HFFc6 (cell line): ENCODE measurements at regions not wholly inside any gene's neighbourhood (a gene's known extent, or its start where the extent isn't known, plus 50 kb on each side); places are given as distances from the start of the nearest gene placed in this dataset.

ENCODE experiments used
- DNase-seq: peaks from one replicate; pipeline ENCODE4 v3.0.0-alpha.2; 2018
- H3K27ac Mint-ChIP-seq: 2 replicates; pipeline ENCODE4 v1.8.0; 2020; ENCODE audit warnings: mild to moderate bottlenecking, mixed read lengths
- H3K27me3 Mint-ChIP-seq: 2 replicates; pipeline ENCODE4 v1.8.0; 2021; ENCODE audit warnings: mild to moderate bottlenecking, moderate library complexity, mixed read lengths; ENCODE audit not compliant: insufficient read depth
- H3K36me3 Mint-ChIP-seq: 2 replicates; pipeline ENCODE4 v1.8.0; 2021; ENCODE audit warnings: low read depth, mixed read lengths
- H3K4me1 Mint-ChIP-seq: 2 replicates; pipeline ENCODE4 v1.8.0; 2020; ENCODE audit warnings: low read depth, mixed read lengths
- H3K4me3 Mint-ChIP-seq: 2 replicates; pipeline ENCODE4 v1.8.0; 2020; ENCODE audit warnings: mild to moderate bottlenecking, moderate library complexity, mixed read lengths
- H3K9me3 Mint-ChIP-seq: 2 replicates; pipeline ENCODE4 v1.8.0; 2020; ENCODE audit warnings: mild to moderate bottlenecking, mixed read lengths
- TF ChIP-seq, protein P1 (sequence below): fragments of 200-600 bp; sonication (generic); IDR thresholded peaks from 2 replicates; pipeline ENCODE4 v1.5.0; 2021; ENCODE audit warnings: antibody characterized with exemption, mild to moderate bottlenecking

DNA sequence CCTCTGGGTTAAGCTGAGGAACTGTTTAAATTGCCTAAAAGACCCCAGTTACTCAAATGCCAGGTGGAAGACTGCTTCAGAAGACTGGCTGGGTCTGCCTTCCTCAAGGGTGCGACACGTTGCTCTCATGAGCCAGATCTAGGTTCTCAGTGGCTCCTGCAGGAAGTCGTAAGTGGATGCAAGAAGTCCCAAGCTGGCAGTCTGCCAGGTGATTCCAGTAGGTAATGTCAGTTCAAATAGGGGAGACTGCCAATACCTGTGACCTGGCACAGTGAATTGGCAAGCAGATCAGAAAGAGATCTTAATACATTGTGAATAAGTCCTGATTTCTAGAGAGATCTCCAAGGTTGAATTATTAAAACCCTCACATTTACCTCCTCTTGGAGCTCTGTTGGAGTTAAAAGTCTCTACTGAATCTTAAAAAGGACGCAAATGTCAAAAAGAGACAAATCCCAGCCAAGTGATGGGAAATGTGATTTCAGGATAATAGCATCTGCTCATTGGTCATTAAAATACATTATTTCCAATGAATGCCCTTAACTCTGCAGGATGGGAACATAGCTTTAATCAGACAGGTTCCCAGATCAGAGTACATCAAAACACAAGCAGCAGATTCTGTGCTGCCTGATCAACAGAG lies 98.8 kb upstream of the FRMD6 start:
- H3K27ac Mint-ChIP-seq, result peak overlapping the region; percentile 94
- no peaks in the 10 kb centered on the region for H3K9me3 Mint-ChIP-seq

DNA sequence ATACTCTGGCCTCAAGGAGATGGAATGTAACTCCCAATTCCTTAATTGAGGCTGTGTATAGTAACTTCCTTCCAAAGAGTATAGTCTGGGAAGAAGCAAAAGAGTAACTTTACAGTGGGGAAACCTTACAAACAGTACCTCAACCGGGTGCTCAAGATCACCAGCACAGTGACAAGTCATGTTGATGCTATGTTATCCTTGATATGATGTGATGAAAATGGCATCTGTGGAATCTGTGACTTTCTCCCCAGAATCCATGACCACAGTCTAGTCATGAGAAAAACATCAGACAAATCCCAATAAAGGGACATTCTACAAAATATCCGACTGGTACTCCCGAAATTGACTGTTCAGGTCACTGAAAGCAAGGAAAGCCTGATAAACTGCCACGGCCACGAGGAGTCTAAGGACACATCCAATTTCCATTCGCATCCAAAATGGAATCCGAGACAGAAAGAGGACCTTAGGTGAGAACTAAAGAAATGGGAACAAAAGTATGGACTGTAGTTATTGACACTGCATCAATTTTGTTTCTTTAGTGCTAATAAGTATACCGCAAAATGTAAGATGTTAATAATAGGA lies 97.3 kb upstream of the FRMD6 start:
- Mint-ChIP-seq H3K27me3 (no peaks in the 10 kb centered on the region), H3K27ac (peak overlapping the region; percentile 94), H3K36me3 (peaks cover 21% of the 10 kb centered on the region), H3K9me3 (no peaks in the 10 kb centered on the region), H3K4me3 (peak overlapping the region; percentile 80), H3K4me1 (peaks cover 80% of the 10 kb centered on the region)
- peak; percentile 93 for DNase-seq
- TF ChIP-seq, protein P1, sequence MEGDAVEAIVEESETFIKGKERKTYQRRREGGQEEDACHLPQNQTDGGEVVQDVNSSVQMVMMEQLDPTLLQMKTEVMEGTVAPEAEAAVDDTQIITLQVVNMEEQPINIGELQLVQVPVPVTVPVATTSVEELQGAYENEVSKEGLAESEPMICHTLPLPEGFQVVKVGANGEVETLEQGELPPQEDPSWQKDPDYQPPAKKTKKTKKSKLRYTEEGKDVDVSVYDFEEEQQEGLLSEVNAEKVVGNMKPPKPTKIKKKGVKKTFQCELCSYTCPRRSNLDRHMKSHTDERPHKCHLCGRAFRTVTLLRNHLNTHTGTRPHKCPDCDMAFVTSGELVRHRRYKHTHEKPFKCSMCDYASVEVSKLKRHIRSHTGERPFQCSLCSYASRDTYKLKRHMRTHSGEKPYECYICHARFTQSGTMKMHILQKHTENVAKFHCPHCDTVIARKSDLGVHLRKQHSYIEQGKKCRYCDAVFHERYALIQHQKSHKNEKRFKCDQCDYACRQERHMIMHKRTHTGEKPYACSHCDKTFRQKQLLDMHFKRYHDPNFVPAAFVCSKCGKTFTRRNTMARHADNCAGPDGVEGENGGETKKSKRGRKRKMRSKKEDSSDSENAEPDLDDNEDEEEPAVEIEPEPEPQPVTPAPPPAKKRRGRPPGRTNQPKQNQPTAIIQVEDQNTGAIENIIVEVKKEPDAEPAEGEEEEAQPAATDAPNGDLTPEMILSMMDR, result no peak

More for the DNA sequence above, 98.8 kb upstream of the FRMD6 start:
- no peak overlapping the region for H3K4me3 Mint-ChIP-seq
- TF ChIP-seq, protein P1, result no peak
- DNase-seq, result no peak
- H3K27me3 Mint-ChIP-seq, result no peaks in the 10 kb centered on the region
- peaks cover 84% of the 10 kb centered on the region for H3K4me1 Mint-ChIP-seq
- peaks cover 23% of the 10 kb centered on the region for H3K36me3 Mint-ChIP-seq

DNA sequence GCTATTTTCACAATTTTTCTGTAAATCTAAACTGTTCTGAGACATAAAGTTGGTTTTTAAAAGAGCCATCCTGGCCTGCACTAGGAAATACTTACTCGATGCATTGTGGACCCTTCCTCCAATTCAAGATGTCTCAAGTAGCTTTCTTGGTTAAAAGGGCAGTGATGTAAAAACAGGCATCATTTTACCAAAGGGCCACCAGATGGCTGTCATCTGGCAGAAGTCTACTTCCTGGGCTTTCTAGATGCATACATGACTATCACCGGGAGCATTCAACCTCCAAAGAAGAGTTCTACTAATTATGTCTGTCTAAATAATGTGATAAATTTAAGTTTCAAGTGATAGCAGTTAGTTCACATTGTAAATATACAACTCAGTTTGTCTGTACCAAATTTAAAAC lies 96.8 kb upstream of the FRMD6 start:
- no peaks in the 10 kb centered on the region for H3K9me3 Mint-ChIP-seq
- H3K4me3 Mint-ChIP-seq, result peak overlapping the region; percentile 80
- H3K27me3 Mint-ChIP-seq, result no peaks in the 10 kb centered on the region
- H3K27ac Mint-ChIP-seq, result peak overlapping the region; percentile 94
- peaks cover 26% of the 10 kb centered on the region for H3K36me3 Mint-ChIP-seq
- TF ChIP-seq, protein P1, result peak; percentile 74
- peaks cover 84% of the 10 kb centered on the region for H3K4me1 Mint-ChIP-seq
- peak; percentile 57 for DNase-seq

DNA sequence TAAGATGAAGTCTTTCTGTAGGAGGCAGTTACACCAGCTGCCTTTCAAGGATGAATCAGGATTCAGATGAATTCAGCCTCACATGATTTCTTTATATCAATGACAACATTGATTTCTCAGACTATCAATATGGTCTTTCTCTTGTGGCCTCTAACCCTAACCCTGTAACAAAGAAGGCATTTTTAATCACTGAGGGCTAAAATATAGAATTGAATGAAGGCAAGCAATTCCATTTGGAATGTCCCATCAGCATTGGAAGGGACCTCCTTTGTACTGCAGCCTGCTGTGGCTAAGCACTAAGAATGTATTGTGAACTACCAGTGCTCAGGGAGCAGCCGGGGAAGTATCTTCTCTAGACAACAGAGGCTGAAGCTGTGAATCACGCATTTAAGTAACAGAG lies 90.6 kb upstream of the FRMD6 start:
- Mint-ChIP-seq H3K27me3 (no peaks in the 10 kb centered on the region), H3K9me3 (no peaks in the 10 kb centered on the region), H3K36me3 (peaks cover 28% of the 10 kb centered on the region; the same call in 1 of the 2 replicates), H3K4me1 (peaks cover 83% of the 10 kb centered on the region), H3K4me3 (no peak overlapping the region), H3K27ac (peak overlapping the region; percentile 36; the same call in 1 of the 2 replicates)
- no peak for DNase-seq
- TF ChIP-seq, protein P1, result no peak

DNA sequence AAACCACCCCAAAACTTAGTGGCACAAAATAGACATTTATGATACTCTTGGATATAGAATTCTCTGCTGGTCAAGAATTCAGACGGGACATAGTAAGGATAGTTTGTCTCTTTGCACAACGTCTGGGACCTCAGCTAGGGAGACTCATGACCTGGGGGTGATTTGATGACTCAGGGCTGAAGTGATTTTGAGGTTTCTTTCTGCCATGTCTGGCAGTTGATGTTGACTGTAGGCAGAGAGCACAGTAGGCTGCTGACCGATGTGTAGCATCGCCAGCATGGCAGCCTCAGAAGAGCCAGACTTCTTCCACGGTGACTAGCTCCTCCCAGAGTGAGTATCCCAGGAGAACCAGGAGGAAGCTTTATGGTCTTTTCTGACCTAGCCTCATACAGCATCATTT lies 88.9 kb upstream of the FRMD6 start:
- no peaks in the 10 kb centered on the region for H3K27me3 Mint-ChIP-seq
- peaks cover 27% of the 10 kb centered on the region; the same call in 1 of the 2 replicates for H3K36me3 Mint-ChIP-seq
- TF ChIP-seq, protein P1, result no peak
- peak; percentile 86 for DNase-seq
- H3K4me1 Mint-ChIP-seq, result peaks cover 69% of the 10 kb centered on the region
- no peaks in the 10 kb centered on the region for H3K9me3 Mint-ChIP-seq
- peak overlapping the region; percentile 89 for H3K27ac Mint-ChIP-seq
- peak overlapping the region; percentile 53 for H3K4me3 Mint-ChIP-seq
